ENCODE measurements at regions not wholly inside any gene's neighbourhood (a gene's known extent, or its start where the extent isn't known, plus 50 kb on each side); places are given as distances from the start of the nearest gene placed in this dataset.

- TF ChIP-seq POLR2A (IDR thresholded peaks at IDR 0.05; ENCODE audit: low read length): no peak
- TF ChIP-seq GATA1 (IDR thresholded peaks at IDR 0.05; ENCODE audit: low read depth, low read length): no peak
These were observed 1943.3 kb downstream of the MAT2B start for GRCh38 chr5:165448753-165449152.
